OCI-LY7 (cell line): ENCODE measurements at regions not wholly inside any gene's neighbourhood (a gene's known extent, or its start where the extent isn't known, plus 50 kb on each side); places are given as distances from the start of the nearest gene placed in this dataset.
A peak's percentile ranks its signal among the peaks of the same experiment; 100 is the strongest.
"Not testable (repeated sequence)": the region's sequence is repeated elsewhere in the genome, so short reads cannot be mapped to it uniquely, and the experiment has no call there.

ENCODE experiments used
- BruUV-seq: library from RNA; stranded (reverse); fragments of 400-500 nt; replicated peaks from 2 replicates; lab custom pipeline; 2021; lab: Mats Ljungman, UMichigan
- CTCF ChIA-PET: fragments of 300-600 bp; sonication (Branson Sonifier 250); formaldehyde crosslinking; loops from one replicate; lab custom pipeline; 2022; ENCODE audit warnings: antibody characterized with exemption; ENCODE audit not compliant: unreplicated experiment; lab: Charles Lee
- POLR2A ChIA-PET: fragments of 300-600 bp; sonication (Branson Sonifier 250); formaldehyde crosslinking; loops from one replicate; lab custom pipeline; 2022; ENCODE audit warnings: antibody characterized with exemption; lab: Charles Lee
- DNase-seq: peaks from one replicate; pipeline ENCODE4 v3.0.0-alpha.2; 2015; ENCODE audit warnings: low spot score
- H2AFZ ChIP-seq: fragments of 200-600 bp; sonication (generic), shearing (Covaris generic); 2 replicates; pipeline ENCODE4 v1.6.1; 2014; ENCODE audit warnings: mild to moderate bottlenecking, antibody characterized with exemption, low read length, moderate library complexity
- H3K27ac ChIP-seq: fragments of 200-600 bp; sonication (generic); 2 replicates; pipeline ENCODE4 v1.5.1; 2014; ENCODE audit warnings: mixed run types, low read depth, mild to moderate bottlenecking, moderate library complexity, low read length, inconsistent platforms; ENCODE audit not compliant: poor library complexity, severe bottlenecking
- H3K36me3 ChIP-seq: fragments of 200-600 bp; sonication (generic); 2 replicates; pipeline ENCODE4 v1.6.1; 2014; ENCODE audit warnings: mild to moderate bottlenecking, antibody characterized with exemption, low read length, moderate library complexity, mixed read lengths; ENCODE audit not compliant: insufficient read depth
- H3K4me1 ChIP-seq: fragments of 200-600 bp; sonication (generic); 2 replicates; pipeline ENCODE4 v1.5.1; 2014; ENCODE audit warnings: mild to moderate bottlenecking, low read length; ENCODE audit not compliant: insufficient read depth, poor library complexity, severe bottlenecking
- H3K4me2 ChIP-seq: fragments of 200-600 bp; sonication (generic); 2 replicates; pipeline ENCODE4 v1.6.1; 2014; ENCODE audit warnings: mild to moderate bottlenecking, low read length
- H3K4me3 ChIP-seq: fragments of 200-600 bp; sonication (generic); 2 replicates; pipeline ENCODE4 v1.5.1; 2014; ENCODE audit warnings: mild to moderate bottlenecking, low read depth, low read length; ENCODE audit not compliant: poor library complexity, severe bottlenecking
- H3K79me2 ChIP-seq: fragments of 200-600 bp; sonication (generic); 2 replicates; pipeline ENCODE4 v1.6.1; 2016; ENCODE audit warnings: low read depth, mild to moderate bottlenecking, low read length, moderate library complexity, mixed read lengths; ENCODE audit not compliant: insufficient read depth
- H3K9me2 ChIP-seq: fragments of 200-600 bp; sonication (generic); 2 replicates; pipeline ENCODE4 v1.6.1; 2016; ENCODE audit warnings: mild to moderate bottlenecking, low read length, mixed read lengths; ENCODE audit not compliant: insufficient read depth
- H3K9me3 ChIP-seq: fragments of 200-600 bp; sonication (generic); 2 replicates; pipeline ENCODE4 v1.6.1; 2014; ENCODE audit warnings: mild to moderate bottlenecking, mixed run types, low read length, mixed read lengths
- H4K20me1 ChIP-seq: fragments of 200-600 bp; sonication (generic); 2 replicates; pipeline ENCODE4 v1.6.1; 2014; ENCODE audit warnings: mild to moderate bottlenecking, antibody characterized with exemption, low read length, moderate library complexity, mixed read lengths; ENCODE audit not compliant: insufficient read depth
- CTCF ChIP-seq: fragments of 200-600 bp; sonication (generic); conservative IDR thresholded peaks from 2 replicates; pipeline ENCODE4 v1.5.1; 2014; ENCODE audit warnings: mild to moderate bottlenecking, antibody characterized with exemption, low read length, moderate library complexity, mixed read lengths
- EZH2phosphoT487 ChIP-seq: fragments of 200-600 bp; sonication (generic); IDR thresholded peaks from 2 replicates; pipeline ENCODE4 v1.6.1; 2018; ENCODE audit warnings: low read depth, borderline replicate concordance, mild to moderate bottlenecking, mixed run types, antibody characterized with exemption, low read length, moderate library complexity, mixed read lengths
- intact Hi-C: fragments of 100-400 bp; cut with micrococcal nuclease; formaldehyde crosslinking; loops from one replicate; pipeline ENCODE4 v1.10.0; 2022; ENCODE audit not compliant: unreplicated experiment

DNA sequence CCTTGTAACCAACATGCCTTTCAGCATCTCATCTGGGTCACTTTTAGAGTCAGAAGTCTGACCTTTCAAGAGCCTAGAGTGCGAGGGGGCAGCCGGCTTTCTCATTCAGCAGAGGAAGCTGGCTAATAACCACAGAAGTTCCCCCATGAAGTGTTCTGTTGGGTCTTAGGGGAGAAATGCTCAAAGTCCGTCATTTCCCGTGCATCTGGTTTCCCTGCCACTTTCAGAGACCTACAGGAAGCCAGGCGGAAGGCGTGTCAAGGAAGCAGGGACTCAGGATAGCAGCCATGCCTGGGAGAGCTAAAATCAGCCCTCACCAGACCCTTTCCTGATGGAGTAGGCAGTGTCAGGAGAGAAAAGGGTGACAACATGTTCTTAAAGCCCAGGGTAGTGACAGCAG lies 301.8 kb upstream of the ID2 start:
- intact Hi-C loops: no loop called here
- H3K27ac ChIP-seq: peak overlapping the region; percentile 74
- no peaks in the 10 kb centered on the region for H3K9me2 ChIP-seq
- BruUV-seq: no TSS peak
- CTCF ChIA-PET: interaction anchor here (1.4 kb wide), 1 partner anchor 17 kb away, joined by 3 read pairs; no protein-coding TSS in a partner anchor
- H3K4me2 ChIP-seq: peak overlapping the region; percentile 61
- POLR2A ChIA-PET: interaction anchor here (0.7 to 2.9 kb wide), 5 partner anchors 9 to 301 kb away, joined by 3 to 13 read pairs (median 4); no protein-coding TSS in a partner anchor
- DNase-seq: peak; percentile 60
- peak overlapping the region; percentile 8 for H3K4me3 ChIP-seq
- no peaks in the 10 kb centered on the region for H3K79me2 ChIP-seq
- no peak for TF ChIP-seq EZH2phosphoT487
- no peak for TF ChIP-seq CTCF
- H3K9me3 ChIP-seq: no peaks in the 10 kb centered on the region
- H2AFZ ChIP-seq: peak overlapping the region; percentile 43; the same call in 1 of the 2 replicates
- no peaks in the 10 kb centered on the region; the same call in 1 of the 2 replicates for H3K36me3 ChIP-seq
- no peaks in the 10 kb centered on the region for H4K20me1 ChIP-seq
- H3K4me1 ChIP-seq: peaks cover 38% of the 10 kb centered on the region

- BruUV-seq: no TSS peak
- peak; percentile 78 for DNase-seq
- peak overlapping the region; percentile 61 for H3K4me2 ChIP-seq
- H3K4me3 ChIP-seq: peak overlapping the region; percentile 8
- H3K9me2 ChIP-seq: no peaks in the 10 kb centered on the region
- no peak for TF ChIP-seq EZH2phosphoT487
- TF ChIP-seq CTCF: no peak
- CTCF ChIA-PET: interaction anchor here (0.6 to 1.4 kb wide), 2 partner anchors 18 to 111 kb away, joined by 3 read pairs; no protein-coding TSS in a partner anchor
- H3K9me3 ChIP-seq: no peaks in the 10 kb centered on the region
- H3K79me2 ChIP-seq: no peaks in the 10 kb centered on the region
- POLR2A ChIA-PET: interaction anchor here (0.6 to 2.9 kb wide), 8 partner anchors 8 to 656 kb away, joined by 3 to 13 read pairs (median 4); no protein-coding TSS in a partner anchor
- no peaks in the 10 kb centered on the region; the same call in 1 of the 2 replicates for H3K36me3 ChIP-seq
- peak overlapping the region; percentile 74 for H3K27ac ChIP-seq
- H2AFZ ChIP-seq: peak overlapping the region; percentile 43; the same call in 1 of the 2 replicates
- H4K20me1 ChIP-seq: no peaks in the 10 kb centered on the region
- intact Hi-C loops: no loop called here
- peaks cover 38% of the 10 kb centered on the region for H3K4me1 ChIP-seq
Observed at GRCh38 chr2:8380566-8380965, 301.3 kb upstream of the ID2 start.

DNA sequence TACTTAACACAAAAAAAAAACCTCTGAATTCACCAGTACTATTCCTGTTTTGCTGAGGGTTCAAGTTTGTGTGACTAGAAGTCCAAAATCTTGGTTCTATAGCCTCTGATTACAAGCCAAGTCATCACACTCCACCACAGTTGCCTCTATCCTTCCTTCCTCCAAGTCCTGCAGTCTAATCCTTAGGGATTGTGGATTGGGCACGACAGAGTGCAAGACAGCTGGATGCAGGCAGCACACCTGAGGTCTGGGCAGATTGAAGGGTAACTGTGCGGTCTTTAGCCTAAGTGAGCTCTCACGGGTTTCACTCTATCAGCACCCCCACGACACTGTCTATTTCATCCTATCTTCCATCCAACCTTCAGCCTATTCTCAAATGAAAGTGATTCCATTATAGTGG lies 299.4 kb upstream of the ID2 start:
- ChIA-PET POLR2A (interaction anchor here (1.5 kb wide), 2 partner anchors 10 to 12 kb away, joined by 5 to 6 read pairs; no protein-coding TSS in a partner anchor), CTCF (no interaction called here)
- TF ChIP-seq EZH2phosphoT487 (no peak), CTCF (no peak)
- intact Hi-C loops: no loop called here
- BruUV-seq: no TSS peak
- Histone ChIP-seq H3K79me2 (no peaks in the 10 kb centered on the region), H3K9me3 (no peaks in the 10 kb centered on the region), H2AFZ (no peak overlapping the region), H3K4me2 (no peak overlapping the region), H3K4me1 (peaks cover 38% of the 10 kb centered on the region), H4K20me1 (no peaks in the 10 kb centered on the region), H3K4me3 (no peak overlapping the region), H3K9me2 (no peaks in the 10 kb centered on the region), H3K27ac (no peak overlapping the region), H3K36me3 (no peaks in the 10 kb centered on the region)
- no peak for DNase-seq

- DNase-seq, H4K20me1 ChIP-seq, H3K4me2 ChIP-seq, H3K79me2 ChIP-seq, H3K9me2 ChIP-seq, H3K4me3 ChIP-seq, BruUV-seq, intact Hi-C loops, H2AFZ ChIP-seq, CTCF ChIA-PET, H3K4me1 ChIP-seq, H3K36me3 ChIP-seq, H3K27ac ChIP-seq, H3K9me3 ChIP-seq: not testable (repeated sequence)
- POLR2A ChIA-PET: interaction anchor here (0.6 to 1.1 kb wide), 3 partner anchors 11 to 108 kb away, joined by 3 read pairs; no protein-coding TSS in a partner anchor
Observed at GRCh38 chr2:8386748-8387147, 295.1 kb upstream of the ID2 start.
